ENCODE measurements at regions not wholly inside any gene's neighbourhood (a gene's known extent, or its start where the extent isn't known, plus 50 kb on each side); places are given as distances from the start of the nearest gene placed in this dataset.
"Not testable (repeated sequence)": the region's sequence is repeated elsewhere in the genome, so short reads cannot be mapped to it uniquely, and the experiment has no call there.

- DNase-seq (ENCODE audit: low spot score), result no peak
Measured at GRCh38 chr1:204782118-204782700, 88.5 kb upstream of the NFASC start.

- not testable (repeated sequence) for DNase-seq (ENCODE audit: low spot score)
Measured at GRCh38 chr1:204785023-204785422, 85.6 kb upstream of the NFASC start.

- no peak for DNase-seq (ENCODE audit: low spot score)
Measured at GRCh38 chr1:204788470-204788869, 82.2 kb upstream of the NFASC start.

- peak; percentile 61 for DNase-seq (ENCODE audit: low spot score)
Measured at GRCh38 chr1:204791453-204792353, 79.0 kb upstream of the NFASC start.

GRCh38 chr1:204792354-204792692 lies 78.3 kb upstream of the NFASC start:
- DNase-seq (ENCODE audit: low spot score), result no peak

GRCh38 chr1:204793259-204793914 lies 77.3 kb upstream of the NFASC start:
- no peak for DNase-seq (ENCODE audit: low spot score)

GRCh38 chr1:204796886-204797285 lies 73.8 kb upstream of the NFASC start:
- DNase-seq (ENCODE audit: low spot score), result not testable (repeated sequence)

- DNase-seq (ENCODE audit: low spot score), result no peak
Measured at GRCh38 chr1:204797401-204797800, 73.3 kb upstream of the NFASC start.

GRCh38 chr1:204799630-204800029 lies 71.0 kb upstream of the NFASC start:
- DNase-seq (ENCODE audit: low spot score), result no peak

- no peak for DNase-seq (ENCODE audit: low spot score)
Measured at GRCh38 chr1:204801211-204801610, 69.5 kb upstream of the NFASC start.

- DNase-seq (ENCODE audit: low spot score), result no peak
Measured at GRCh38 chr1:204802401-204803175, 68.1 kb upstream of the NFASC start.

GRCh38 chr1:204803607-204804006 lies 67.1 kb upstream of the NFASC start:
- no peak for DNase-seq (ENCODE audit: low spot score)

GRCh38 chr1:204806943-204807687 lies 63.5 kb upstream of the NFASC start:
- DNase-seq (ENCODE audit: low spot score), result peak; percentile 83

GRCh38 chr1:204809488-204809887 lies 61.2 kb upstream of the NFASC start:
- DNase-seq (ENCODE audit: low spot score), result no peak

GRCh38 chr1:204812842-204813241 lies 57.8 kb upstream of the NFASC start:
- no peak for DNase-seq (ENCODE audit: low spot score)

GRCh38 chr1:204813522-204813921 lies 57.1 kb upstream of the NFASC start:
- no peak for DNase-seq (ENCODE audit: low spot score)

GRCh38 chr1:204814166-204814884 lies 56.3 kb upstream of the NFASC start:
- no peak for DNase-seq (ENCODE audit: low spot score)

- DNase-seq (ENCODE audit: low spot score), result no peak
Measured at GRCh38 chr1:204817341-204817740, 53.3 kb upstream of the NFASC start.

GRCh38 chr1:204818998-204819397 lies 51.7 kb upstream of the NFASC start:
- DNase-seq (ENCODE audit: low spot score), result no peak

- no peak for DNase-seq (ENCODE audit: low spot score)
Measured at GRCh38 chr1:204819495-204819894, 51.2 kb upstream of the NFASC start.
